Kidney (tissue), 13 donors: ENCODE measurements at regions not wholly inside any gene's neighbourhood (a gene's known extent, or its start where the extent isn't known, plus 50 kb on each side); places are given as distances from the start of the nearest gene placed in this dataset.

Experiments
- DNase-seq, 5 donors: peaks; one replicate each; pipeline ENCODE4 v3.0.0-alpha.2; 2013 to 2020
- FAIRE-seq: peaks from 2 replicates; lab custom pipeline; 2012; peaks lifted over from hg19 to GRCh38; lab: Jason Lieb, UNC
- H3K27ac ChIP-seq, 2 donors: one replicate each; pipeline ENCODE4 v1.7.0; 2013; ENCODE audit warnings: low read depth in 2 of 2, low read length in 2 of 2, inconsistent platforms in 1 of 2
- H3K27me3 ChIP-seq: one replicate; pipeline ENCODE4 v1.7.1; 2013; ENCODE audit warnings: low read length, inconsistent platforms; ENCODE audit not compliant: control insufficient read depth, insufficient read depth
- H3K36me3 ChIP-seq, 3 donors: one replicate each; pipeline versions ENCODE4 v1.7.0 to v1.7.1; 2013; ENCODE audit warnings: low read length in 3 of 3, control low read depth in 1 of 3, inconsistent platforms in 1 of 3; ENCODE audit not compliant: insufficient read depth in 3 of 3, control insufficient read depth in 2 of 3
- H3K4me1 ChIP-seq, 3 donors: one replicate each; pipeline versions ENCODE4 v1.7.0 to v1.7.1; 2013; ENCODE audit warnings: low read length in 3 of 3, inconsistent platforms in 1 of 3, low read depth in 1 of 3; ENCODE audit not compliant: control insufficient read depth in 2 of 3, insufficient read depth in 2 of 3
- H3K4me3 ChIP-seq, 3 donors: one replicate each; pipeline versions ENCODE4 v1.7.0 to v1.8.1; 2013; ENCODE audit warnings: low read length in 3 of 3, control low read depth in 1 of 3, inconsistent platforms in 1 of 3
- H3K9ac ChIP-seq, 3 donors: one replicate each; pipeline versions ENCODE4 v1.7.0 to v1.7.1; 2013; ENCODE audit warnings: low read length in 3 of 3, control low read depth in 1 of 3, inconsistent platforms in 1 of 3
- H3K9me3 ChIP-seq, 3 donors: one replicate each; pipeline versions ENCODE4 v1.7.0 to v1.7.1; 2013; ENCODE audit warnings: low read length in 3 of 3, control low read depth in 1 of 3, inconsistent platforms in 1 of 3; ENCODE audit not compliant: control insufficient read depth in 2 of 3, insufficient read depth in 1 of 3
- intact Hi-C: fragments of 100-400 bp; cut with DNase I; formaldehyde crosslinking; loops from one replicate; pipeline ENCODE4 v1.11.1; 2022
- TF ChIP-seq, protein P1 (sequence below): IDR thresholded peaks from 3 replicates; pipeline ENCODE4 v1.5.1; 2012; ENCODE audit warnings: mild to moderate bottlenecking, moderate library complexity, borderline replicate concordance; ENCODE audit not compliant: insufficient read depth; ENCODE audit errors: extremely low read depth
- donor health status: control.
- donor health status: control.
- donor health status: control.
- donor health status: control.
- donor health status: control.
- donor health status: DM: yes; HTN: yes; CAD: no.
- donor health status: Normal renal cell carcinoma (clear cell type).

DNA sequence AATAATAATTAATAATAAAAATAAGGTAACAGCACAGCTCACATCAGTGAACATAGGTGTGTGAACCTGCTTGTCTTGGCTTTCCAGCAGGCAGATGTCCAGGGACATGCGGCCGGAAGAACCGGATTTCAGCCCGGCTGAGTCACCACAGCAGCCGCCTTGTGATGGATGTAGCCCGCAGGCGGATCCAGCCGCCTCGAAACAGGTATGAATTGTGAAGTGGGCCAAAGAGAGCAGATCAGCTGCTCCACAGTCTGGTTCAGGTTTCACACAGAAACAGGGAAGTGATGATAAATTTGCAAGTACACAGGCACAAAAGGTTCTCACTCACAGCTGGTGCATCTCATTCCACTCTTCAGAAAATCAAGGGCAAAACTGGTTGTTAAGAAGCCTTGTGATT is 55.1 kb downstream of the ID4 start:
- intact Hi-C loops, result no loop called here
- no peaks in the 10 kb centered on the region for H3K27me3 ChIP-seq
- DNase-seq, result peak; percentile 74 to 94 (median 85)
- peak overlapping the region in 1 of 3 donors; percentile 33 for H3K4me3 ChIP-seq
- no peaks in the 10 kb centered on the region for H3K9me3 ChIP-seq
- H3K27ac ChIP-seq, result no peak overlapping the region
- H3K9ac ChIP-seq, result no peak overlapping the region
- H3K36me3 ChIP-seq, result no peaks in the 10 kb centered on the region
- TF ChIP-seq, protein P1, sequence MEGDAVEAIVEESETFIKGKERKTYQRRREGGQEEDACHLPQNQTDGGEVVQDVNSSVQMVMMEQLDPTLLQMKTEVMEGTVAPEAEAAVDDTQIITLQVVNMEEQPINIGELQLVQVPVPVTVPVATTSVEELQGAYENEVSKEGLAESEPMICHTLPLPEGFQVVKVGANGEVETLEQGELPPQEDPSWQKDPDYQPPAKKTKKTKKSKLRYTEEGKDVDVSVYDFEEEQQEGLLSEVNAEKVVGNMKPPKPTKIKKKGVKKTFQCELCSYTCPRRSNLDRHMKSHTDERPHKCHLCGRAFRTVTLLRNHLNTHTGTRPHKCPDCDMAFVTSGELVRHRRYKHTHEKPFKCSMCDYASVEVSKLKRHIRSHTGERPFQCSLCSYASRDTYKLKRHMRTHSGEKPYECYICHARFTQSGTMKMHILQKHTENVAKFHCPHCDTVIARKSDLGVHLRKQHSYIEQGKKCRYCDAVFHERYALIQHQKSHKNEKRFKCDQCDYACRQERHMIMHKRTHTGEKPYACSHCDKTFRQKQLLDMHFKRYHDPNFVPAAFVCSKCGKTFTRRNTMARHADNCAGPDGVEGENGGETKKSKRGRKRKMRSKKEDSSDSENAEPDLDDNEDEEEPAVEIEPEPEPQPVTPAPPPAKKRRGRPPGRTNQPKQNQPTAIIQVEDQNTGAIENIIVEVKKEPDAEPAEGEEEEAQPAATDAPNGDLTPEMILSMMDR, result no peak
- no peak for FAIRE-seq
- H3K4me1 ChIP-seq, result peaks cover 0 to 3% (median 0%) of the 10 kb centered on the region in 3 donors

DNA sequence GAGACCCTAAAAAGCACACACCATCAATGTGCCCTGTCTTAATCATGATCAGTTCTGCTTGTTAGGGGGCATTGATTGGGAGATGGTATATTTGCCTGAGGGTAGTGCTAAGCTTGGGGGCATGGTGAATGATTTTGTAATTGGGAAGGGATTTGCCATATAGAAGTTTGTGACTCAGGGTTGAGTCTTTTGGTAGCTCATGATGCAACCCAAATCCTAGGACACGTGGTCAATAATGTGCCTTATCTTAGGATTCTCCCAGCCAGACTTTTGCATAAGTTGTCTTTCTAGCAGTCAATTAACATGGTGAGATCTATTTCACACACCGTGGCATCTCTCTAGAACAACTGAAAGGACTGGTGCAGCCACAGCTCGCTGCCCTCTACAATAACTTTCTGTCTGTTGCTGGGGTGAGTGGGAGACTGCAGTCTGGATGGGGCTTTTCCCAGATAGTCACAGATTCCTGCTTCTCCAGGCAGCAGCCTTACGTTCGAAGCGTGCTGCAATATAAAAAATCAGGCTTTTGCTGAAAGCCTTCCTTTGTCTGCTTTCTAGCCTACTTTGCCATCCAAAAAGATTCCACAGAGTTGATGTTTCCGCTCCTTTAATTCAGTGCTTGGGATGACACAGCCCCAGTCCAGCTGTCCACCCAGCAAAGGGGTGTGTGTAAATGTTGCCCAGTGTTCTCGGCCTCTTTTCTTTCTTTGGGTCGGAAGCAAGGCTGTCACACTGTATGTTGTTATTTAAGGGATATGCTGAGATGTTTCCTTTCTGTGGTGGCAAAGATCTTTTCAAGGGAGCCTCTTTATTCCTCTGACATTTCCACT is 58.9 kb downstream of the ID4 start:
- TF ChIP-seq, protein P1, result no peak
- DNase-seq (peak in 1 of 5 donors; percentile 13), FAIRE-seq (no peak)
- H3K9me3 ChIP-seq, result no peaks in the 10 kb centered on the region
- no peaks in the 10 kb centered on the region for H3K36me3 ChIP-seq
- no peaks in the 10 kb centered on the region for H3K27me3 ChIP-seq
- H3K27ac ChIP-seq, result no peak overlapping the region
- peaks cover 0 to 3% (median 0%) of the 10 kb centered on the region in 3 donors for H3K4me1 ChIP-seq
- intact Hi-C loops, result no loop called here
- no peak overlapping the region for H3K4me3 ChIP-seq
- H3K9ac ChIP-seq, result no peak overlapping the region

DNA sequence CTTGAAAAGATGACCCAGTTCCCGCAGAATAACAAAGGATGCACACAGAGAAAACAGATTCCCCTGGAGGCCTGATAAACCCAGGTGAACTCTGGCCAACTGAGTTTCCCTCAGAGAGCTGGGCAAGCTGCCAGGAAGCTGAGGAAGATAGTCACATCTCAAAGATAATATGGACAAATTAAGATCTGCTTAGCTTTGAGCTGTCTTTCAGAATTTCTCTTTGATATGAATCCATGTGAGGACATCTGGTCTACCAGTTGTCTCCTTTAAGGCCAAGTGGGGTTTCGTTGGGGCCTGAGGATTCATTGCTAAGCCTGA is 59.5 kb downstream of the ID4 start:
- no peaks in the 10 kb centered on the region for H3K27me3 ChIP-seq
- H3K4me3 ChIP-seq, result no peak overlapping the region
- no peak overlapping the region for H3K9ac ChIP-seq
- intact Hi-C loops, result no loop called here
- H3K4me1 ChIP-seq, result peaks cover 0 to 3% (median 0%) of the 10 kb centered on the region in 3 donors
- no peaks in the 10 kb centered on the region for H3K9me3 ChIP-seq
- DNase-seq (no peak), FAIRE-seq (no peak)
- TF ChIP-seq, protein P1, result no peak
- no peaks in the 10 kb centered on the region for H3K36me3 ChIP-seq
- no peak overlapping the region for H3K27ac ChIP-seq
